ENCODE measurements at regions not wholly inside any gene's neighbourhood (a gene's known extent, or its start where the extent isn't known, plus 50 kb on each side); places are given as distances from the start of the nearest gene placed in this dataset.

DNA sequence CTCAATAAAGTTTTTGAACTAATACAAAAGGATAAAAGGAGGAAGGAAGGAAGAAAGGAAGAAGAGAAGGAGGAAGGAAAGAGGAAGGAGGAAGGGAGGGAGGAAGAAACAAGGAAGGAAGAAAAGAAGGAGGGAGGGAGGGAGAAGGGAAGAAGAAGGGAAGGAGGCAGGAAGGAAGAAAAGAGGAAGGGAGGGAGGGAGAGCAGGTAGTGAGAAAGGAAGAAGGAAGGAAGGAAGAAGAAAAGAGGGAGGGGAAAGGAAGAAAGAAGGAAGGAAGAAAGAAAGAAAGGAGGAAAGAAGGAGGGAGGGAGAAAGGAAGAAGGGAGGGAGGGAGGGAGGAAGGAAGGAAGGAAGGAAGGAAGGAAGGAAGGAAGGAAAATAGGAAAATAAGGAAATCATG, 263.8 kb upstream of the C16orf82 start:
- no peak overlapping the region for H3K4me3 ChIP-seq
- H3K36me3 ChIP-seq (ENCODE audit: low read depth): no peaks in the 10 kb centered on the region
- TF ChIP-seq, protein P1, sequence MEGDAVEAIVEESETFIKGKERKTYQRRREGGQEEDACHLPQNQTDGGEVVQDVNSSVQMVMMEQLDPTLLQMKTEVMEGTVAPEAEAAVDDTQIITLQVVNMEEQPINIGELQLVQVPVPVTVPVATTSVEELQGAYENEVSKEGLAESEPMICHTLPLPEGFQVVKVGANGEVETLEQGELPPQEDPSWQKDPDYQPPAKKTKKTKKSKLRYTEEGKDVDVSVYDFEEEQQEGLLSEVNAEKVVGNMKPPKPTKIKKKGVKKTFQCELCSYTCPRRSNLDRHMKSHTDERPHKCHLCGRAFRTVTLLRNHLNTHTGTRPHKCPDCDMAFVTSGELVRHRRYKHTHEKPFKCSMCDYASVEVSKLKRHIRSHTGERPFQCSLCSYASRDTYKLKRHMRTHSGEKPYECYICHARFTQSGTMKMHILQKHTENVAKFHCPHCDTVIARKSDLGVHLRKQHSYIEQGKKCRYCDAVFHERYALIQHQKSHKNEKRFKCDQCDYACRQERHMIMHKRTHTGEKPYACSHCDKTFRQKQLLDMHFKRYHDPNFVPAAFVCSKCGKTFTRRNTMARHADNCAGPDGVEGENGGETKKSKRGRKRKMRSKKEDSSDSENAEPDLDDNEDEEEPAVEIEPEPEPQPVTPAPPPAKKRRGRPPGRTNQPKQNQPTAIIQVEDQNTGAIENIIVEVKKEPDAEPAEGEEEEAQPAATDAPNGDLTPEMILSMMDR (IDR thresholded peaks at IDR 0.05): no peak
- ATAC-seq (no peak), DNase-seq (no peak)
- intact Hi-C loops (cut with DNase I, micrococcal nuclease): no loop called here
- no peaks in the 10 kb centered on the region for H3K4me1 ChIP-seq (ENCODE audit: low read depth)
- H3K9me3 ChIP-seq: no peaks in the 10 kb centered on the region

DNA sequence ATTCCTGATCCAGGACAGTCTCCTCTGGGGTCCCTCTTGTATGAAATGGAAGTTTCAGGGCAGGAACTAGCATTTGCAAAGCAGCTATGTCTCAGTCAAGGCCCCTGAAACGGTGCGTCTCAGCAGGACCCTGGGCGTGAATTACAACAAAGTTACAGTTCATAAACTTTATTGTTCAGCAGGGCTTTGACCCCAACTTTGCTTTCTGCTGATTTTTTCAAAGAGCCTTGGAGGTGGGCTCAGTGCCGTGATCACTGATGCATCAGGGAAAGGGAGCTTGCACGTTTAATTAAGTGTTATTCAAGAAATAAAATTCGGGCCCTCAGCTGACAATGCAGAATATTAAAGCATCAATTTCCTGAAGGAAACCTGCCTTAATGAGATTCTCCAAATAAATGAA, 260.1 kb upstream of the C16orf82 start:
- intact Hi-C loops (cut with DNase I, micrococcal nuclease): no loop called here
- Histone ChIP-seq H3K36me3 (ENCODE audit: low read depth) (no peaks in the 10 kb centered on the region), H3K9me3 (no peaks in the 10 kb centered on the region), H3K4me3 (no peak overlapping the region), H3K4me1 (ENCODE audit: low read depth) (no peaks in the 10 kb centered on the region)
- DNase-seq (no peak), ATAC-seq (no peak)
- TF ChIP-seq, protein P1 (IDR thresholded peaks at IDR 0.05): no peak

DNA sequence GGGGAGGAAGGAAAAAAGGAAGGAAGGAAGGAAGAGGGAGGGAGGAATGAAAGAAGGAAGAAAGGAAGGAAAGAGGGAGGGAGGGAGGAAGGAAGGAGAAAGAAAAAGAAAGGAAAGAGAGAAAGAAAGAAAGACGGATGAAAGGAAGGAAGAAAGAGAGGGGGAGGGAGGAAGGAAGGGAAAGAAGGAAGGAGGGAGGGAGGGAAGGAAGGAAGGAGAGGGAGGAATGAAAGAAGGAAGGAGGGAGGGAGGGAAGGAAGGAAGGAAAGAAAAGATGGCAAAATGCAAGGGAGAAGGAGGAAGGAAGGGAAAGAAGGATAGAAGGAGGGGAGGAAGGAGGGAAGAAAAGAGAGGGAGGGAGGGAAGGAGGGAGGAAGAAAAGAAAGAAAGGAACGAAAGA, 257.3 kb upstream of the C16orf82 start:
- TF ChIP-seq, protein P1 (IDR thresholded peaks at IDR 0.05): no peak
- no peaks in the 10 kb centered on the region for H3K9me3 ChIP-seq
- no peaks in the 10 kb centered on the region for H3K4me1 ChIP-seq (ENCODE audit: low read depth)
- H3K36me3 ChIP-seq (ENCODE audit: low read depth): no peaks in the 10 kb centered on the region
- ATAC-seq (no peak), DNase-seq (no peak)
- intact Hi-C loops (cut with DNase I, micrococcal nuclease): no loop called here
- no peak overlapping the region for H3K4me3 ChIP-seq

DNA sequence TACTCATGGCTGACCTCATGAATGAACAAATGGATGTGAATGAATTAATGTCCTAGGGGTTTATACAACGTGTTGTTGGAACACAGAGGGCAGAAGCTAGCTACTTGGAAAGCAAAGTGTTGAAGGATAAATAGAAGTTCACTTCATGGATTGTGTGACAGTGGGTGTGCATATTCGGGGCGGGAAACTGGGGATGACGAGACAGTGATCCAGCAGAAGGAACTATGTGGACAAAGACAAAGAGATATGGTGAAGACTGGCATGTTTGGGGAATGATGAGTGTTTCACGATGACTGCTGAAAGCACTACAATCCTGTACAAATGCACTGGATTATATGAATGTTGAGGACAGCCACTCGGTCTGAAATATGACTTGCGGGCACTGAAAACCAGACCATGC, 250.5 kb upstream of the C16orf82 start:
- DNase-seq (no peak), ATAC-seq (no peak)
- Histone ChIP-seq H3K4me3 (no peak overlapping the region), H3K36me3 (ENCODE audit: low read depth) (no peaks in the 10 kb centered on the region), H3K9me3 (no peaks in the 10 kb centered on the region), H3K4me1 (ENCODE audit: low read depth) (no peaks in the 10 kb centered on the region)
- TF ChIP-seq, protein P1 (IDR thresholded peaks at IDR 0.05): no peak
- intact Hi-C loops (cut with DNase I, micrococcal nuclease): no loop called here

DNA sequence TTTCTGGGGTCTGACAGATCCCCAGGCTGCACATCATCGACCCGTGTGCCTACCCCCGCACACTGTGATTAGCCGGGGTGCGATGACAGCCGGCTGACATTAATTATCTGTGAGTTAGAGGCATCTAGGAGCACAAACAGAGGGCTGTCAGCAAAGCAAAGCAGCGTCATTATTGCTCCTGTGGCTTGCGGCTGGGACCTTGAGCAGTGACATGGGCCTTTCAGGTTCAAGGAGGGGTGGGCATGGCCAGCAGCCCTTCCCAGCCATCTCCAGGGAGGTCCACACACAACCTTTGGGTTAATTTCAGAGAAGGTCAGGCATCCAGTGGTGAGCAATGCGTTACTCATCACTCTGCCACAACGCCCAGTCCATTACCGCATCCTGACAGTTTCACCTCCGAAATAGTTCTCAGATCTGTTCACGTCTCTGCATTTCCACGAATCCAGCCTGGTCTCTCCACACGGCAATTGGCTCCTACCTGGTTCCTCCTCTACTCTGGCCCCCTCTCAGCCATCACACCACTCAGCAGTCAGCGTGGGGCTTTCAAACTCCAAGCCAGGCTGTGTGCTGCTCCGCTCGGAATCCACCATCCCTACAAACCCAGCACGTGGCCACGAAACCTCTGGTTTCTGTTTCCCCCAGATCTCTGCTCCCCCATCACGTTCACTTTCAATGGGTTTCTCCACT, 249.7 kb upstream of the C16orf82 start:
- Histone ChIP-seq H3K4me1 (ENCODE audit: low read depth) (no peaks in the 10 kb centered on the region), H3K36me3 (ENCODE audit: low read depth) (no peaks in the 10 kb centered on the region), H3K4me3 (no peak overlapping the region), H3K9me3 (no peaks in the 10 kb centered on the region)
- no peak for DNase-seq
- no peak for ATAC-seq
- TF ChIP-seq, protein P1 (IDR thresholded peaks at IDR 0.05): no peak
- intact Hi-C loops (cut with DNase I, micrococcal nuclease): no loop called here

DNA sequence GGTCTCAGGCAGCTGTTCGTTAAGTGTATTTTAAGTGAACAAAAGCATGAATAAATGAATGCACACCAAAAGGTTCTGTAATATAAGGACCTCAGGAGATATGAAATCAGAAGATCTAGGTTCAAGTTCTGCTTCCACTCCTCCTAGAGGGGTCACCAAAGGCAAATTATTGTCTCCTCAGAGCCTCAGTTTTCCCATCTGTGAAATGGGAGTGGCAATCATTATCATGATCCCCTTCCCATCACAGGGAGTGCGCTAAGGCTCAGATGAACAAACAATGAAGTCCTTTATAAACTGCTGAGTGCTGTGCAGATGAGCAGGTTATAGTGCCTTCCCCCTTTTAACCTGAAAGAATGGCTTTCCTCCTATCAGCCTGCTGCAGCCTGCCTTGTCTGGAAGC, 248.3 kb upstream of the C16orf82 start:
- no peaks in the 10 kb centered on the region for H3K4me1 ChIP-seq (ENCODE audit: low read depth)
- H3K4me3 ChIP-seq: no peak overlapping the region
- intact Hi-C loops (cut with DNase I, micrococcal nuclease): no loop called here
- DNase-seq (no peak), ATAC-seq (no peak)
- TF ChIP-seq, protein P1 (IDR thresholded peaks at IDR 0.05): no peak
- no peaks in the 10 kb centered on the region for H3K9me3 ChIP-seq
- H3K36me3 ChIP-seq (ENCODE audit: low read depth): no peaks in the 10 kb centered on the region
